ENCODE measurements at regions not wholly inside any gene's neighbourhood (a gene's known extent, or its start where the extent isn't known, plus 50 kb on each side); places are given as distances from the start of the nearest gene placed in this dataset.

DNA sequence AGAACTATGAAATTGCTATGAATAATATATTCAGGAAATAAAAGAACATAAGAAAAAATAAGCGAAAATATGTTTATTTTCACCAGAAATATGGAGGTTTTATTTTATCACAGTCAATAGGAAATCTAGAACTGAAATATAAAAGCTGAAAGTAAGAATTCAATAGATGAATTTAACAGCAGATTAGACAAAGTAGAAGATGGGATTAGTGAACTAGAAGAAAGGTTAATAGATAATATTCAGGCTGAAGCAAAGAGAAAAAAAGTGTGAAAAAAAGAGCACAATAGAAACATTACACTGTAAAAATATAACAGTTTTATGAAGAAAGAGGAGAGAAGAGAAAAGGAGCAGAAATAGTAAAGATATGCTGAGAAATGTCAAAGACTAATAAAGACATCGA is 1152.1 kb downstream of the FAT4 start:
- Mint-ChIP-seq H3K9me3 (peaks cover 0 to 25% (median 3%) of the 10 kb centered on the region in 5 donors), H3K36me3 (no peaks in the 10 kb centered on the region), H3K4me3 (no peak overlapping the region), H3K27ac (no peak overlapping the region), H3K27me3 (no peaks in the 10 kb centered on the region), H3K4me1 (no peaks in the 10 kb centered on the region)
- no peak overlapping the region for H3K27ac ChIP-seq (ENCODE audit: low read depth, low read length)
- H3K36me3 ChIP-seq (ENCODE audit: insufficient read depth, low read length) = no peaks in the 10 kb centered on the region
- no peak for DNase-seq
- H3K4me3 ChIP-seq (ENCODE audit: low read length) = no peak overlapping the region
- CTCF ChIA-PET = no interaction called here
- POLR2A ChIA-PET = no interaction called here
- H3K9me3 ChIP-seq (ENCODE audit: low read length) = no peaks in the 10 kb centered on the region
- H3K27me3 ChIP-seq (ENCODE audit: insufficient read depth, low read length, poor library complexity, severe bottlenecking) = no peaks in the 10 kb centered on the region
- H3K4me1 ChIP-seq (ENCODE audit: insufficient read depth, low read length) = no peaks in the 10 kb centered on the region

DNA sequence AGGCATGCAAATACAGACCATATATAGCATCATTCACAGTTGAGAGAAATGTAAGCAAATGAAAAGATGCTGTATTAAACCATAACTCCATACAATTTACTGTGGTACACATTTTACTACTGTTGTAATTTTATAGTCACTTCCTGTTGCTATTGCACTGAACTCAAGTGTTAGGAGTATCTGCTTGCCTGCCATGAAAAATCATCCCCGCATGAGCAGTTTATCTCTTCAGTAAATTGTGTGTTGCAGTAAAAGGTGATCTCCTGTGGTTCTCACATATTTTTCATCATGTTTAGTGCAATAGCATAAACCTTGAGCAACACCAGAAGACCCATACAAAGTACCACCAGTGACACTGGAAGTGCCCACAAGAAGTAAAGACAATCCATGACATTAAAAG is 1153.4 kb downstream of the FAT4 start:
- Mint-ChIP-seq H3K36me3 (no peaks in the 10 kb centered on the region), H3K4me1 (no peaks in the 10 kb centered on the region)

DNA sequence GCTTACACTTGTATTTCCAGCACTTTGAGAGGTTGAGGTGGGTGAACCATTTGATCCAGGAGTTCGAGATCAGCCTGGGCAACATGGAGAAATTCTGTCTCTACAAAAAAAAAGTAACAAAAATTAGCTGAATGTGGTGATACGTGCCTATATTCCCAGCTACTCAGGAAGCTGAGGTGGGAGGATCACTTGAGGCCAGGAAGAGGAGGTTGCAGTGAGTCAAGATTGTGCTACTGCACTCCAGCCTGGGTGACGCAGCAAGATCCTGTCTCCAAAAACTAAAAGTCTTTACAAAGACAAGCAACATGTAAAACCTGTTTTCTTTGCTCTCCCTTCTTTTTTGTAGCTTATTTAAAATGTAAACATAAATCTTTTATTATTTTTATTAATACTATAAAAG is 1156.1 kb downstream of the FAT4 start:
- Mint-ChIP-seq H3K36me3 (no peaks in the 10 kb centered on the region), H3K4me1 (no peaks in the 10 kb centered on the region), H3K27me3 (peaks cover 0 to 1% of the 10 kb centered on the region in 2 donors), H3K27ac (no peak overlapping the region), H3K4me3 (no peak overlapping the region), H3K9me3 (peaks cover 0 to 21% (median 8%) of the 10 kb centered on the region in 5 donors)
- CTCF ChIA-PET = no interaction called here
- no peaks in the 10 kb centered on the region for H3K36me3 ChIP-seq (ENCODE audit: insufficient read depth, low read length)
- DNase-seq = no peak
- H3K27ac ChIP-seq (ENCODE audit: low read depth, low read length) = no peak overlapping the region
- H3K9me3 ChIP-seq (ENCODE audit: low read length) = no peaks in the 10 kb centered on the region
- no peak overlapping the region for H3K4me3 ChIP-seq (ENCODE audit: low read length)
- H3K27me3 ChIP-seq (ENCODE audit: insufficient read depth, low read length, poor library complexity, severe bottlenecking) = no peaks in the 10 kb centered on the region
- H3K4me1 ChIP-seq (ENCODE audit: insufficient read depth, low read length) = no peaks in the 10 kb centered on the region
- POLR2A ChIA-PET = no interaction called here

More for the DNA sequence above, 1153.4 kb downstream of the FAT4 start:
- Histone ChIP-seq H3K4me3 (ENCODE audit: low read length) (no peak overlapping the region), H3K27me3 (ENCODE audit: insufficient read depth, low read length, poor library complexity, severe bottlenecking) (no peaks in the 10 kb centered on the region), H3K36me3 (ENCODE audit: insufficient read depth, low read length) (no peaks in the 10 kb centered on the region), H3K4me1 (ENCODE audit: insufficient read depth, low read length) (no peaks in the 10 kb centered on the region), H3K27ac (ENCODE audit: low read depth, low read length) (no peak overlapping the region), H3K9me3 (ENCODE audit: low read length) (no peaks in the 10 kb centered on the region)
- no peak for DNase-seq
- no peak overlapping the region for H3K27ac Mint-ChIP-seq
- H3K4me3 Mint-ChIP-seq = no peak overlapping the region
- POLR2A ChIA-PET = no interaction called here
- H3K9me3 Mint-ChIP-seq = peaks cover 0 to 25% (median 3%) of the 10 kb centered on the region in 5 donors
- CTCF ChIA-PET = no interaction called here
- H3K27me3 Mint-ChIP-seq = no peaks in the 10 kb centered on the region

DNA sequence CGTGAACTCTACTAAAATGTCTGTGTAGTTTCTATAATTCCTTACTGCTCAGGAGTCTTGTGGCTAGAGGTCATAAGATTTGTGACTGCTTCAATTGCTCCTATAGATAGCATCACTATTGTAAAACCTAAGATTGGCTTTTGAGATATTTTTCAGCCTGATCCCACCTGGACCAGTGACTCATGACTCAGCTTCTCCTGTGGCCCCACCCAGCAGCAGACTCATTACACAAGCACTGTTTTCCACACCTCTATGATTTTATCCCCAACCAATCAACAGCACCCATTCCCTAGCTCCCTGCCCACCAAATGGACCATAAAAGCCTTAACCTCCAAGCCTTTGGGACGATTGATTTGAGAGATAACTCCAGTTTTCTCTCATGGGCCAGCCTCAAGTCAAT is 1157.0 kb upstream of the INTU start:
- H3K27me3 ChIP-seq (ENCODE audit: insufficient read depth, low read length, poor library complexity, severe bottlenecking) = no peaks in the 10 kb centered on the region
- H3K9me3 ChIP-seq (ENCODE audit: low read length) = no peaks in the 10 kb centered on the region
- no peaks in the 10 kb centered on the region for H3K36me3 ChIP-seq (ENCODE audit: insufficient read depth, low read length)
- Mint-ChIP-seq H3K4me3 (no peak overlapping the region), H3K9me3 (peaks cover 2 to 16% (median 3%) of the 10 kb centered on the region in 5 donors), H3K4me1 (no peaks in the 10 kb centered on the region), H3K36me3 (no peaks in the 10 kb centered on the region), H3K27ac (no peak overlapping the region), H3K27me3 (peaks cover 0 to 1% of the 10 kb centered on the region in 2 donors)
- H3K4me1 ChIP-seq (ENCODE audit: insufficient read depth, low read length) = no peaks in the 10 kb centered on the region
- ChIA-PET POLR2A (no interaction called here), CTCF (no interaction called here)
- no peak overlapping the region for H3K4me3 ChIP-seq (ENCODE audit: low read length)
- no peak for DNase-seq
- no peak overlapping the region for H3K27ac ChIP-seq (ENCODE audit: low read depth, low read length)

DNA sequence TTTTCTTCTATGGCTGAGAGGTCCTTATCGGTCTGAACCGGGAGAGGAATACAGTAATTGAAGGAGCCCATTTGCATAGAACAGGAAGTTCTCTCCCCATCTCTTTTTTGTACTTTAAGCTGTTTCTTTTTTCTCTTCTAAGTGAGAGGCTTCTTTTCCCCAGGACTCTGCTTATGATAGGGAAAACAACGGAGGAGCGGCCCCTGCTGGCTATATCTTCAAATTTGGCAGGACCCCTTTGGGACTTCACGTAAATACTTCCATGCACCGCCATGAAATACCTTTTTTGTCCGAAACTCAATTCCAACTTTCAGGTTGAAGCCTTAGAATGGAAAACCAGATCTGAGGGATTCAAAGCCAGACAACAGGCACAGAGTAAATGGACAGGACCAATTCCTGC is 1153.0 kb upstream of the INTU start:
- no peaks in the 10 kb centered on the region for H3K4me1 ChIP-seq (ENCODE audit: insufficient read depth, low read length)
- ChIA-PET POLR2A (no interaction called here), CTCF (no interaction called here)
- DNase-seq = no peak
- Mint-ChIP-seq H3K9me3 (peaks cover 3 to 13% (median 7%) of the 10 kb centered on the region in 5 donors), H3K4me3 (no peak overlapping the region), H3K4me1 (no peaks in the 10 kb centered on the region), H3K27ac (no peak overlapping the region), H3K27me3 (no peaks in the 10 kb centered on the region), H3K36me3 (no peaks in the 10 kb centered on the region)
- no peaks in the 10 kb centered on the region for H3K36me3 ChIP-seq (ENCODE audit: insufficient read depth, low read length)
- H3K27ac ChIP-seq (ENCODE audit: low read depth, low read length) = no peak overlapping the region
- H3K9me3 ChIP-seq (ENCODE audit: low read length) = no peaks in the 10 kb centered on the region
- H3K27me3 ChIP-seq (ENCODE audit: insufficient read depth, low read length, poor library complexity, severe bottlenecking) = no peaks in the 10 kb centered on the region
- H3K4me3 ChIP-seq (ENCODE audit: low read length) = no peak overlapping the region

DNA sequence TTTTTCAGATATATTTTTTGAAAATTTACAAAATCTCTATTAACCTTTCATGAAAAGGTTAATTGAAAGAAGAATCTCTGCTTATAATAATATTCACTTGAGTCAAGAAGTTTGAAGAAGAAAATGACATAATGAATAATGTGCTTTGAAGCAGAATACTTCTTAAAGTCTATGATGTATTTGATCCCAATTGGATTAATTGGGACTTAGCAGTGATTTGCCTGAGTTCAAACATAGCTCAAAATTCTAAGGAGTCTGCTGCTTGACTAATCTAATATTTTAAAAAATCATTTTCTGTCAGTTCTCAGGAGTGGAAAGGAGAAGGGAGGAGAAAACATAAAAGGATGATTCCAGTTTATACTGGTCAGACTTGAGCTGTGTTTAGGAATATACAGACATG is 1150.4 kb upstream of the INTU start:
- H3K27me3 Mint-ChIP-seq = no peaks in the 10 kb centered on the region
- H3K27ac ChIP-seq (ENCODE audit: low read depth, low read length) = no peak overlapping the region
- no peaks in the 10 kb centered on the region for H3K36me3 ChIP-seq (ENCODE audit: insufficient read depth, low read length)
- ChIA-PET POLR2A (no interaction called here), CTCF (no interaction called here)
- DNase-seq = no peak
- peaks cover 1 to 11% (median 7%) of the 10 kb centered on the region in 5 donors for H3K9me3 Mint-ChIP-seq
- H3K27ac Mint-ChIP-seq = no peak overlapping the region
- H3K9me3 ChIP-seq (ENCODE audit: low read length) = no peaks in the 10 kb centered on the region
- H3K36me3 Mint-ChIP-seq = no peaks in the 10 kb centered on the region
- no peak overlapping the region for H3K4me3 Mint-ChIP-seq
- no peaks in the 10 kb centered on the region for H3K4me1 Mint-ChIP-seq
- no peaks in the 10 kb centered on the region for H3K4me1 ChIP-seq (ENCODE audit: insufficient read depth, low read length)
- H3K4me3 ChIP-seq (ENCODE audit: low read length) = no peak overlapping the region
- H3K27me3 ChIP-seq (ENCODE audit: insufficient read depth, low read length, poor library complexity, severe bottlenecking) = no peaks in the 10 kb centered on the region

DNA sequence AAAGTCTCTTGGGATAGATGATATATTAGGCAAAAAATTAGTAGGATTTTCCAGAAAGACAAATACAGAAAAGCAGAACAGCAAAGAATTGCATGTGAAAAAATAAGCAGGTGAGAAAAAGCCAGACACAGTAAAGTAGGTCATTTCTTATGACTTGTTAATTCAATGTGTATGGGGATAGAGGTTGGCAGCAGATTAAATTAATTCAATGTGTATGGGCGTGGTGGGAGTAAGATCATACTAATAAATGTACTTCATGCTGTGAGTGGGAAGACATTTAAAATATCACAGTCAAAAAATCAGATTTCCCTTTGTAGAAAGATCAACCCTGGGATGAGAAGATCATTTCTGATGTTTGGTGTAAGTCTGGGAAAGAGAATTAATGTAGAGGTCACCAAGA is 1146.4 kb upstream of the INTU start:
- H3K4me3 ChIP-seq (ENCODE audit: low read length) = no peak overlapping the region
- Mint-ChIP-seq H3K27me3 (no peaks in the 10 kb centered on the region), H3K27ac (no peak overlapping the region), H3K9me3 (peaks cover 1 to 15% (median 6%) of the 10 kb centered on the region in 5 donors), H3K4me1 (no peaks in the 10 kb centered on the region), H3K4me3 (no peak overlapping the region), H3K36me3 (no peaks in the 10 kb centered on the region)
- no peaks in the 10 kb centered on the region for H3K4me1 ChIP-seq (ENCODE audit: insufficient read depth, low read length)
- POLR2A ChIA-PET = no interaction called here
- H3K27me3 ChIP-seq (ENCODE audit: insufficient read depth, low read length, poor library complexity, severe bottlenecking) = no peaks in the 10 kb centered on the region
- no peak overlapping the region for H3K27ac ChIP-seq (ENCODE audit: low read depth, low read length)
- DNase-seq = no peak
- H3K9me3 ChIP-seq (ENCODE audit: low read length) = no peaks in the 10 kb centered on the region
- H3K36me3 ChIP-seq (ENCODE audit: insufficient read depth, low read length) = no peaks in the 10 kb centered on the region
- CTCF ChIA-PET = no interaction called here

DNA sequence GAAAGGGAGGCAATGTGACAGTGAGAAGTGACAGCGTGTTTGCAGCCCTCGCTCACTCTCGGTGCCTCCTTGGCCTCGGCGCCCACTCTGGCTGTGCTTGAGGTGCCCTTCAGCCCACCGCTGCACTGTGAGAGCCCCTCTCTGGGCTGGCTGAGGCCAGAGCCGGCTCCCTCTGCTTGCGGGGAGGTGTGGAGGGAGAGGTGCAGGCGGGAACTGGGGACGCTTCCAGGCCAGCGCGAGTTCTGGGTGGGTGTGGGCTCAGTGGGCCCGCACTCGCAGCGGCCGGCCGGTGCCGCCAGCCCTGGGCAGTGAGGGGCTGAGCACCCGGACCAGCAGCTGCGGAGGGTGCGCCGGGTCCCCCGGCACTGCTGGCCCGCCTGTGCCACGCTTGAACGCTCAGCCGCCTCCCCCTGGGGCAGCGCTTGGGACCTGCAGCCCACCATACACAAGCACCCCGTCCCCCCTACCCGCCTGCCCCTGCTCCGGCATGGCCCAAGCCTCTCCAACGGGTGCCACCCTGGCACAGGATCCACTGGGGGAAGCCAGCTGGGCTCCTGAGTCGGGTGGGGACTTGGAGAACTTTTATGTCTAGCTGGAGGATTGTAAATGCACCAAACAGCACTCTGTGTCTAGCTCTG is 1142.8 kb upstream of the INTU start:
- no peaks in the 10 kb centered on the region for H3K27me3 Mint-ChIP-seq
- H3K27me3 ChIP-seq (ENCODE audit: insufficient read depth, low read length, poor library complexity, severe bottlenecking) = no peaks in the 10 kb centered on the region
- peaks cover 3 to 20% (median 11%) of the 10 kb centered on the region in 5 donors for H3K9me3 Mint-ChIP-seq
- H3K36me3 Mint-ChIP-seq = no peaks in the 10 kb centered on the region
- H3K4me3 ChIP-seq (ENCODE audit: low read length) = no peak overlapping the region
- H3K27ac ChIP-seq (ENCODE audit: low read depth, low read length) = no peak overlapping the region
- H3K4me1 Mint-ChIP-seq = no peaks in the 10 kb centered on the region
- ChIA-PET CTCF (no interaction called here), POLR2A (no interaction called here)
- no peak for DNase-seq
- no peak overlapping the region for H3K27ac Mint-ChIP-seq
- no peaks in the 10 kb centered on the region for H3K36me3 ChIP-seq (ENCODE audit: insufficient read depth, low read length)
- no peaks in the 10 kb centered on the region for H3K4me1 ChIP-seq (ENCODE audit: insufficient read depth, low read length)
- H3K4me3 Mint-ChIP-seq = no peak overlapping the region
- no peaks in the 10 kb centered on the region for H3K9me3 ChIP-seq (ENCODE audit: low read length)
